GM12878 (cell line): ENCODE measurements at regions not wholly inside any gene's neighbourhood (a gene's known extent, or its start where the extent isn't known, plus 50 kb on each side); places are given as distances from the start of the nearest gene placed in this dataset.

Experiments used
- ATAC-seq: fragments of 200-7000 bp; cut with Tn5 transposase; 3 replicates; pipeline ENCODE4 v1.9.1; 2020; ENCODE audit warnings: mild to moderate bottlenecking, moderate library complexity
- BruUV-seq: library from RNA; stranded (reverse); fragments of 400-500 nt; replicated peaks from 2 replicates; lab custom pipeline; 2021; lab: Mats Ljungman, UMichigan
- CTCF ChIA-PET: fragments of 300-600 bp; sonication (Branson Sonifier 250); formaldehyde crosslinking; extraction: SDS; loops from one replicate; lab custom pipeline; 2021; ENCODE audit warnings: inconsistent platforms; lab: Yijun Ruan, JAX
- POLR2A ChIA-PET: fragments of 350-600 bp; formaldehyde crosslinking; extraction: SDS; loops from one replicate; lab custom pipeline; 2021; ENCODE audit warnings: inconsistent platforms; lab: Charles Lee
- RAD21 ChIA-PET: fragments of 300-600 bp; sonication (Branson Sonifier 250); formaldehyde crosslinking; loops from one replicate; lab custom pipeline; 2023; ENCODE audit warnings: antibody characterized with exemption; ENCODE audit not compliant: unreplicated experiment; lab: Charles Lee
- SMC1A ChIA-PET: fragments of 300-600 bp; sonication (Branson Sonifier 250); formaldehyde crosslinking; loops from one replicate; lab custom pipeline; 2023; ENCODE audit not compliant: unreplicated experiment, uncharacterized antibody; lab: Charles Lee
- DNase-seq: peaks from one replicate; pipeline ENCODE4 v3.0.0-alpha.2; 2011; ENCODE audit warnings: low read depth, low spot score
- FAIRE-seq: peaks from 3 replicates; lab custom pipeline; 2011; peaks lifted over from hg19 to GRCh38; lab: Jason Lieb, UNC
- H2AFZ ChIP-seq: 2 replicates; pipeline ENCODE4 v1.6.0; 2011; ENCODE audit warnings: low read depth, low read length, control low read depth; ENCODE audit not compliant: control insufficient read depth
- H3K27ac ChIP-seq: 2 replicates; pipeline ENCODE4 v1.5.1; 2011; ENCODE audit warnings: control low read depth; ENCODE audit not compliant: control insufficient read depth, insufficient read depth
- H3K27me3 ChIP-seq, 2 experiments: replicated peaks in 1 of 2; 2 replicates each; pipeline versions ENCODE4 v1.6.0 to v1.6.1; 2011; ENCODE audit warnings: low read length in 1 of 2; ENCODE audit not compliant: control insufficient read depth in 2 of 2, insufficient read depth in 2 of 2
- H3K36me3 ChIP-seq, 2 experiments: 2 replicates each; pipeline ENCODE4 v1.5.1; 2011; ENCODE audit warnings: low read length in 1 of 2; ENCODE audit not compliant: control insufficient read depth in 2 of 2, insufficient read depth in 2 of 2
- H3K4me1 ChIP-seq: 2 replicates; pipeline ENCODE4 v1.6.1; 2011; ENCODE audit warnings: mild to moderate bottlenecking, low read length, moderate library complexity, mixed read lengths; ENCODE audit not compliant: control insufficient read depth, insufficient read depth
- H3K4me2 ChIP-seq: 2 replicates; pipeline ENCODE4 v1.6.0; 2011; ENCODE audit warnings: control low read depth; ENCODE audit not compliant: control insufficient read depth, insufficient read depth
- H3K4me3 ChIP-seq: fragments of 200-600 bp; sonication (generic); 2 replicates; pipeline ENCODE4 v1.5.1; 2016
- H3K79me2 ChIP-seq: 2 replicates; pipeline ENCODE4 v1.6.0; 2011; ENCODE audit warnings: low read length; ENCODE audit not compliant: control insufficient read depth, insufficient read depth
- H3K9ac ChIP-seq: 2 replicates; pipeline ENCODE4 v1.8.0; 2011; ENCODE audit warnings: low read length, control low read depth, mixed read lengths; ENCODE audit not compliant: control insufficient read depth, insufficient read depth
- H3K9me3 ChIP-seq: replicated peaks from 3 replicates; pipeline ENCODE4 v1.5.1; 2011; ENCODE audit warnings: mild to moderate bottlenecking, low read length; ENCODE audit not compliant: control insufficient read depth, insufficient read depth
- H4K20me1 ChIP-seq: 2 replicates; pipeline ENCODE4 v1.6.0; 2011; ENCODE audit not compliant: control insufficient read depth, insufficient read depth
- ATF7 ChIP-seq: fragments of 450-650 bp; IDR thresholded peaks from 2 replicates; pipeline ENCODE4 v1.6.1; 2016; ENCODE audit warnings: low read depth, mild to moderate bottlenecking
- BACH1 ChIP-seq: fragments of 450-650 bp; IDR thresholded peaks from 2 replicates; pipeline ENCODE4 v1.6.1; 2017; ENCODE audit warnings: mild to moderate bottlenecking, borderline replicate concordance
- CBFB ChIP-seq: IDR thresholded peaks from 2 replicates; pipeline ENCODE4 v1.6.1; 2016; ENCODE audit warnings: antibody characterized with exemption, low read depth
- EED ChIP-seq: sonication (generic); IDR thresholded peaks from 2 replicates; pipeline ENCODE4 v1.6.1; 2016; ENCODE audit warnings: antibody characterized with exemption, low read depth
- ESRRA ChIP-seq: IDR thresholded peaks from 2 replicates; pipeline ENCODE4 v1.6.1; 2012; ENCODE audit warnings: mild to moderate bottlenecking, low read length, improper control_type of control experiment
- FOXK2 ChIP-seq: fragments of 450-650 bp; IDR thresholded peaks from 2 replicates; pipeline ENCODE4 v1.6.1; 2017; ENCODE audit warnings: mild to moderate bottlenecking, moderate library complexity
- IKZF1 ChIP-seq: fragments of 450-650 bp; conservative IDR thresholded peaks from 2 replicates; pipeline ENCODE4 v1.6.1; 2017; ENCODE audit warnings: antibody characterized with exemption, mild to moderate bottlenecking
- IRF4 ChIP-seq: IDR thresholded peaks from 2 replicates; pipeline ENCODE4 v1.6.1; 2011; ENCODE audit warnings: low read depth, low read length
- KAT2A ChIP-seq: conservative IDR thresholded peaks from 2 replicates; pipeline ENCODE4 v1.6.1; 2011; ENCODE audit warnings: low read depth, low read length; ENCODE audit not compliant: control insufficient read depth
- MTA3 ChIP-seq: IDR thresholded peaks from 2 replicates; pipeline ENCODE4 v1.6.1; 2012; ENCODE audit warnings: low read length, inconsistent platforms, borderline replicate concordance
- POU2F2 ChIP-seq: IDR thresholded peaks from 3 replicates; pipeline ENCODE4 v1.6.1; 2011; ENCODE audit warnings: low read depth, mild to moderate bottlenecking, low read length, borderline replicate concordance
- RAD21 ChIP-seq: IDR thresholded peaks from 2 replicates; pipeline ENCODE4 v1.6.1; 2011; ENCODE audit warnings: mild to moderate bottlenecking, low read depth, low read length, moderate library complexity; ENCODE audit not compliant: insufficient read depth
- RAD51 ChIP-seq: fragments of 450-650 bp; IDR thresholded peaks from 2 replicates; pipeline ENCODE4 v1.6.1; 2016; ENCODE audit warnings: moderate library complexity, mild to moderate bottlenecking, inconsistent platforms
- SMAD1 ChIP-seq: fragments of 450-650 bp; IDR thresholded peaks from 2 replicates; pipeline ENCODE4 v1.6.1; 2018; ENCODE audit warnings: mild to moderate bottlenecking, low read depth; ENCODE audit not compliant: partially characterized antibody
- SUZ12 ChIP-seq: fragments of 200-600 bp; sonication (generic); IDR thresholded peaks from one replicate; pipeline ENCODE4 v1.6.1; 2018; ENCODE audit warnings: antibody characterized with exemption, mild to moderate bottlenecking; ENCODE audit not compliant: unreplicated experiment
- USF2 ChIP-seq: IDR thresholded peaks from 2 replicates; pipeline ENCODE4 v1.6.1; 2011; ENCODE audit warnings: low read depth, low read length, improper control_type of control experiment, borderline replicate concordance
- YBX1 ChIP-seq: fragments of 450-650 bp; IDR thresholded peaks from 2 replicates; pipeline ENCODE4 v1.6.1; 2016; ENCODE audit warnings: antibody characterized with exemption
- WGBS: methylation state at CpG from one replicate; pipeline ENCODE4 v1.1.6; 2016; ENCODE audit warnings: low lambda C conversion rate; ENCODE audit not compliant: insufficient replicate concordance, insufficient coverage; ENCODE audit errors: missing lambda C conversion rate; 5-methylcytosine and 5-hydroxymethylcytosine counted together
- in situ Hi-C: fragments of 300-500 bp; cut with MboI; formaldehyde crosslinking; loops from 9 replicates; pipeline ENCODE4 v1.14.3; 2018; ENCODE audit warnings: mixed read lengths
- intact Hi-C: fragments of 100-400 bp; cut with micrococcal nuclease; formaldehyde crosslinking; loops from one replicate; pipeline ENCODE4 v1.14.2; 2022; ENCODE audit not compliant: unreplicated experiment

- intact Hi-C loops: no loop called here
- H2AFZ ChIP-seq: no peak overlapping the region
- CTCF ChIA-PET: no interaction called here
- no peaks in the 10 kb centered on the region for H4K20me1 ChIP-seq
- no peaks in the 10 kb centered on the region for H3K9me3 ChIP-seq
- SMC1A ChIA-PET: interaction anchor here (0.5 kb wide), 1 partner anchor 1635 kb away, joined by 3 read pairs; no protein-coding TSS in a partner anchor
- ATAC-seq (no peak), DNase-seq (no peak), FAIRE-seq (no peak)
- H3K4me1 ChIP-seq: no peaks in the 10 kb centered on the region
- RAD21 ChIA-PET: no interaction called here
- TF ChIP-seq USF2: no peak
- TF ChIP-seq IKZF1: no peak
- no peak for TF ChIP-seq EED
- TF ChIP-seq RAD51: no peak
- TF ChIP-seq SUZ12: no peak
- TF ChIP-seq RAD21: no peak
- no peak for TF ChIP-seq ESRRA
- TF ChIP-seq SMAD1: no peak
- no peak for TF ChIP-seq FOXK2
- no peak for TF ChIP-seq POU2F2
- TF ChIP-seq MTA3: no peak
- TF ChIP-seq KAT2A: no peak
- TF ChIP-seq ATF7: no peak
- TF ChIP-seq YBX1: no peak
- no peak for TF ChIP-seq IRF4
- no peak for TF ChIP-seq BACH1
- no peak for TF ChIP-seq CBFB
- 14% methylated on average over 3 of the region's 3 CpGs for WGBS
- H3K27me3 ChIP-seq: no peaks in the 10 kb centered on the region
- POLR2A ChIA-PET: interaction anchor here (1.0 kb wide), 1 partner anchor 14 kb away, joined by 3 read pairs; no protein-coding TSS in a partner anchor
- H3K4me2 ChIP-seq: no peak overlapping the region
- H3K27ac ChIP-seq: no peak overlapping the region
- H3K4me3 ChIP-seq: no peak overlapping the region
- BruUV-seq: no TSS peak
- in situ Hi-C loops: no loop called here
- H3K79me2 ChIP-seq: no peaks in the 10 kb centered on the region
- H3K36me3 ChIP-seq: no peaks in the 10 kb centered on the region
- H3K9ac ChIP-seq: no peak overlapping the region
Measured at GRCh38 chr1:177746155-177746554, 223.7 kb downstream of the SEC16B start.
